ENCODE measurements at regions not wholly inside any gene's neighbourhood (a gene's known extent, or its start where the extent isn't known, plus 50 kb on each side); places are given as distances from the start of the nearest gene placed in this dataset.

DNA sequence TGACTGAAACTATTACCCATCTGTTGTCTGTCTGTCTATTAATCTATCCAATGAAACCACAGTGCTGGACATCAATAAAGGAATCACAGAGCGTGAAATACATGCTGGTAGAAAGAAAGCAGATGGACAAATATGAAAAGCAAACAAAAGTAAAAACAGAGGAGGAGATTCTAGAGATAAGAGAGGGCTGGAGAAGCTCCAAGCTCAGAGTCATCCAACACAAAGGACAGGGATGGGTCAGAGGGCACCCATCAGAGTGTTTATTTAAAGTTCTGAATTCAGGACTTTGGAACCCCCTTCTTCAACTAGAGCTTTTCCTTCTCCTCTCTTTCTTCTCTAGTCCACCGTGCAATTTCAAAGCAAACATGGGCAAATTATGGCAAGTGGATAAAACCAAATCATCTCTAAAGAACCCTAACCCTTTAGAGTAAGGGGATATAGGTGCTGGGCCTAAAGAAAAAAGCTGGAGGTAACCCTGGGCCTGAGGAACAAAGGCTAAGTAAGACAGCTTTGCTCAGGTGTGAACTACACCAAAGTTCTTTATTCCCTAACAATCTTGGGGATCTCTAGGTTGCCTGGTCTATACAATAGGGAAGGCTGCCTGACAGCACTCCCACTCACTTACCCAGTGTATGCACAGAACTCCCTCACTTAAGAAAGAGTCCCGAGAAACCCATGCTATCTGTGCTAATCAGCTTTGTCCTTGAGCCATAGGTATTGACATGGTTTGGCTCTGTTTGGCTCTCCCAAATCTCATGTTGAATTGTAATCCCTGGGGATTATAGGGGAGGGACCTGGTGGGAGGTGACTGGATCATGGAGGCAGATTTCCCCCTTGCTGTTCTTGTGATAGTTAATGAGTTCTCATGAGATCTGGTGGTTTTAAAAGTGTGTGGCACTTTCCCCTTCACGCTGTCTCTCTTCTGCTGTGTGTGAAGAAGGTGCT lies 97.0 kb downstream of the BAMBI start:
- TF ChIP-seq, protein P1, sequence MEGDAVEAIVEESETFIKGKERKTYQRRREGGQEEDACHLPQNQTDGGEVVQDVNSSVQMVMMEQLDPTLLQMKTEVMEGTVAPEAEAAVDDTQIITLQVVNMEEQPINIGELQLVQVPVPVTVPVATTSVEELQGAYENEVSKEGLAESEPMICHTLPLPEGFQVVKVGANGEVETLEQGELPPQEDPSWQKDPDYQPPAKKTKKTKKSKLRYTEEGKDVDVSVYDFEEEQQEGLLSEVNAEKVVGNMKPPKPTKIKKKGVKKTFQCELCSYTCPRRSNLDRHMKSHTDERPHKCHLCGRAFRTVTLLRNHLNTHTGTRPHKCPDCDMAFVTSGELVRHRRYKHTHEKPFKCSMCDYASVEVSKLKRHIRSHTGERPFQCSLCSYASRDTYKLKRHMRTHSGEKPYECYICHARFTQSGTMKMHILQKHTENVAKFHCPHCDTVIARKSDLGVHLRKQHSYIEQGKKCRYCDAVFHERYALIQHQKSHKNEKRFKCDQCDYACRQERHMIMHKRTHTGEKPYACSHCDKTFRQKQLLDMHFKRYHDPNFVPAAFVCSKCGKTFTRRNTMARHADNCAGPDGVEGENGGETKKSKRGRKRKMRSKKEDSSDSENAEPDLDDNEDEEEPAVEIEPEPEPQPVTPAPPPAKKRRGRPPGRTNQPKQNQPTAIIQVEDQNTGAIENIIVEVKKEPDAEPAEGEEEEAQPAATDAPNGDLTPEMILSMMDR (IDR thresholded peaks at IDR 0.05; ENCODE audit: low read depth, low read length, poor library complexity, severe bottlenecking), result no peak
- no peak for TF ChIP-seq EZH2phosphoT487 (IDR thresholded peaks at IDR 0.05; ENCODE audit: borderline replicate concordance, low read length)

Measured in DOHH2 (cell line).